GM12878 (cell line): ENCODE measurements at regions not wholly inside any gene's neighbourhood (a gene's known extent, or its start where the extent isn't known, plus 50 kb on each side); places are given as distances from the start of the nearest gene placed in this dataset.

Experiments used
- ATAC-seq: fragments of 200-7000 bp; cut with Tn5 transposase; 3 replicates; pipeline ENCODE4 v1.9.1; 2020; ENCODE audit warnings: mild to moderate bottlenecking, moderate library complexity
- BruUV-seq: library from RNA; stranded (reverse); fragments of 400-500 nt; replicated peaks from 2 replicates; lab custom pipeline; 2021; lab: Mats Ljungman, UMichigan
- CTCF ChIA-PET: fragments of 300-600 bp; sonication (Branson Sonifier 250); formaldehyde crosslinking; extraction: SDS; loops from one replicate; lab custom pipeline; 2021; ENCODE audit warnings: inconsistent platforms; lab: Yijun Ruan, JAX
- POLR2A ChIA-PET: fragments of 350-600 bp; formaldehyde crosslinking; extraction: SDS; loops from one replicate; lab custom pipeline; 2021; ENCODE audit warnings: inconsistent platforms; lab: Charles Lee
- RAD21 ChIA-PET: fragments of 300-600 bp; sonication (Branson Sonifier 250); formaldehyde crosslinking; loops from one replicate; lab custom pipeline; 2023; ENCODE audit warnings: antibody characterized with exemption; ENCODE audit not compliant: unreplicated experiment; lab: Charles Lee
- SMC1A ChIA-PET: fragments of 300-600 bp; sonication (Branson Sonifier 250); formaldehyde crosslinking; loops from one replicate; lab custom pipeline; 2023; ENCODE audit not compliant: unreplicated experiment, uncharacterized antibody; lab: Charles Lee
- DNase-seq: peaks from one replicate; pipeline ENCODE4 v3.0.0-alpha.2; 2011; ENCODE audit warnings: low read depth, low spot score
- FAIRE-seq: peaks from 3 replicates; lab custom pipeline; 2011; peaks lifted over from hg19 to GRCh38; lab: Jason Lieb, UNC
- H2AFZ ChIP-seq: 2 replicates; pipeline ENCODE4 v1.6.0; 2011; ENCODE audit warnings: low read depth, low read length, control low read depth; ENCODE audit not compliant: control insufficient read depth
- H3K27ac ChIP-seq: 2 replicates; pipeline ENCODE4 v1.5.1; 2011; ENCODE audit warnings: control low read depth; ENCODE audit not compliant: control insufficient read depth, insufficient read depth
- H3K27me3 ChIP-seq, 2 experiments: replicated peaks in 1 of 2; 2 replicates each; pipeline versions ENCODE4 v1.6.0 to v1.6.1; 2011; ENCODE audit warnings: low read length in 1 of 2; ENCODE audit not compliant: control insufficient read depth in 2 of 2, insufficient read depth in 2 of 2
- H3K36me3 ChIP-seq, 2 experiments: 2 replicates each; pipeline ENCODE4 v1.5.1; 2011; ENCODE audit warnings: low read length in 1 of 2; ENCODE audit not compliant: control insufficient read depth in 2 of 2, insufficient read depth in 2 of 2
- H3K4me1 ChIP-seq: 2 replicates; pipeline ENCODE4 v1.6.1; 2011; ENCODE audit warnings: mild to moderate bottlenecking, low read length, moderate library complexity, mixed read lengths; ENCODE audit not compliant: control insufficient read depth, insufficient read depth
- H3K4me2 ChIP-seq: 2 replicates; pipeline ENCODE4 v1.6.0; 2011; ENCODE audit warnings: control low read depth; ENCODE audit not compliant: control insufficient read depth, insufficient read depth
- H3K4me3 ChIP-seq: fragments of 200-600 bp; sonication (generic); 2 replicates; pipeline ENCODE4 v1.5.1; 2016
- H3K79me2 ChIP-seq: 2 replicates; pipeline ENCODE4 v1.6.0; 2011; ENCODE audit warnings: low read length; ENCODE audit not compliant: control insufficient read depth, insufficient read depth
- H3K9ac ChIP-seq: 2 replicates; pipeline ENCODE4 v1.8.0; 2011; ENCODE audit warnings: low read length, control low read depth, mixed read lengths; ENCODE audit not compliant: control insufficient read depth, insufficient read depth
- H3K9me3 ChIP-seq: replicated peaks from 3 replicates; pipeline ENCODE4 v1.5.1; 2011; ENCODE audit warnings: mild to moderate bottlenecking, low read length; ENCODE audit not compliant: control insufficient read depth, insufficient read depth
- H4K20me1 ChIP-seq: 2 replicates; pipeline ENCODE4 v1.6.0; 2011; ENCODE audit not compliant: control insufficient read depth, insufficient read depth
- BCL3 ChIP-seq: IDR thresholded peaks from 2 replicates; pipeline ENCODE4 v1.6.1; 2011; ENCODE audit warnings: borderline replicate concordance, low read depth, mild to moderate bottlenecking, moderate library complexity, low read length; ENCODE audit not compliant: insufficient read depth, poor library complexity, severe bottlenecking
- CEBPB ChIP-seq, 2 experiments: fragments of 150-350 bp in 1 of 2; IDR thresholded peaks; 2 replicates each; pipeline ENCODE4 v1.6.1; 2012 to 2014; ENCODE audit warnings: low read depth in 2 of 2, low read length in 2 of 2, borderline replicate concordance in 1 of 2, inconsistent platforms in 1 of 2
- CREB1 ChIP-seq: IDR thresholded peaks from 2 replicates; pipeline ENCODE4 v1.6.1; 2012; ENCODE audit warnings: low read depth, mild to moderate bottlenecking, inconsistent platforms
- E2F8 ChIP-seq: fragments of 450-650 bp; IDR thresholded peaks from 2 replicates; pipeline ENCODE4 v1.6.1; 2018; ENCODE audit warnings: mild to moderate bottlenecking, low read depth, moderate library complexity; ENCODE audit not compliant: partially characterized antibody
- GABPA ChIP-seq: IDR thresholded peaks from 2 replicates; pipeline ENCODE4 v1.6.1; 2014; ENCODE audit warnings: antibody characterized with exemption, low read depth, mild to moderate bottlenecking, inconsistent platforms
- GATAD2B ChIP-seq: fragments of 450-650 bp; conservative IDR thresholded peaks from 2 replicates; pipeline ENCODE4 v1.6.1; 2017; ENCODE audit warnings: low read depth, mild to moderate bottlenecking, moderate library complexity
- JUNB ChIP-seq: IDR thresholded peaks from 2 replicates; pipeline ENCODE4 v1.6.1; 2016; ENCODE audit warnings: antibody characterized with exemption, mild to moderate bottlenecking
- MEF2A ChIP-seq: IDR thresholded peaks from 2 replicates; pipeline ENCODE4 v1.6.1; 2011; ENCODE audit warnings: low read depth, mild to moderate bottlenecking, low read length, moderate library complexity; ENCODE audit not compliant: insufficient read depth
- PAX8 ChIP-seq: fragments of 450-650 bp; IDR thresholded peaks from 2 replicates; pipeline ENCODE4 v1.6.1; 2017; ENCODE audit warnings: mild to moderate bottlenecking, moderate library complexity
- RELA ChIP-seq: fragments of 450-650 bp; IDR thresholded peaks from 2 replicates; pipeline ENCODE4 v1.8.0; 2014; ENCODE audit warnings: borderline replicate concordance; ENCODE audit not compliant: partially characterized antibody
- RELB ChIP-seq: fragments of 450-650 bp; IDR thresholded peaks from 2 replicates; pipeline ENCODE4 v1.6.1; 2017; ENCODE audit warnings: low read depth, mild to moderate bottlenecking, moderate library complexity
- STAT3 ChIP-seq: IDR thresholded peaks from 2 replicates; pipeline ENCODE4 v1.6.1; 2011; ENCODE audit warnings: low read depth, low read length, improper control_type of control experiment
- YY1 ChIP-seq: IDR thresholded peaks from 2 replicates; pipeline ENCODE4 v1.6.1; 2011; ENCODE audit warnings: low read depth, mild to moderate bottlenecking, low read length
- ZBTB4 ChIP-seq: fragments of 450-650 bp; formaldehyde crosslinking; IDR thresholded peaks from 2 replicates; pipeline ENCODE4 v1.4.0; 2022; ENCODE audit warnings: mild to moderate bottlenecking, moderate library complexity
- ZNF622 ChIP-seq: fragments of 450-650 bp; IDR thresholded peaks from 2 replicates; pipeline ENCODE4 v1.6.1; 2017; ENCODE audit warnings: mild to moderate bottlenecking, inconsistent platforms
- WGBS: methylation state at CpG from one replicate; pipeline ENCODE4 v1.1.6; 2016; ENCODE audit warnings: low lambda C conversion rate; ENCODE audit not compliant: insufficient replicate concordance, insufficient coverage; ENCODE audit errors: missing lambda C conversion rate; 5-methylcytosine and 5-hydroxymethylcytosine counted together
- in situ Hi-C: fragments of 300-500 bp; cut with MboI; formaldehyde crosslinking; loops from 9 replicates; pipeline ENCODE4 v1.14.3; 2018; ENCODE audit warnings: mixed read lengths
- intact Hi-C: fragments of 100-400 bp; cut with micrococcal nuclease; formaldehyde crosslinking; loops from one replicate; pipeline ENCODE4 v1.14.2; 2022; ENCODE audit not compliant: unreplicated experiment

- DNase-seq (no peak), FAIRE-seq (no peak)
- ChIA-PET CTCF (no interaction called here), SMC1A (no interaction called here)
- H3K9ac ChIP-seq, result no peak overlapping the region
- H3K4me1 ChIP-seq, result no peaks in the 10 kb centered on the region
- no peaks in the 10 kb centered on the region; the same call in 2 of the 3 replicates for H3K9me3 ChIP-seq
- no peak overlapping the region for H3K27ac ChIP-seq
- intact Hi-C loops, result no loop called here
- H3K36me3 ChIP-seq, result no peaks in the 10 kb centered on the region
- no peaks in the 10 kb centered on the region for H4K20me1 ChIP-seq
- no peak overlapping the region for H3K4me2 ChIP-seq
- TF ChIP-seq MEF2A (no peak), E2F8 (no peak), RELB (no peak), CREB1 (no peak), PAX8 (no peak), ZBTB4 (CRISPR knock-in tag) (no peak), JUNB (no peak), BCL3 (no peak), RELA (no peak), CEBPB (IDR thresholded peaks at IDR 0.05; ENCODE audit: borderline replicate concordance in 1 of 2, low read depth in 2 of 2, low read length in 2 of 2) (no peak), GATAD2B (no peak), GABPA (no peak), STAT3 (no peak), ZNF622 (no peak), YY1 (no peak)
- TF ChIP-seq, all 136 proteins: peak for 0
- Histone ChIP-seq H3K79me2 (no peaks in the 10 kb centered on the region), H2AFZ (no peak overlapping the region), H3K27me3 (no peaks in the 10 kb centered on the region), H3K4me3 (no peak overlapping the region)
- in situ Hi-C loops, result no loop called here
- no TSS peak for BruUV-seq
- WGBS, result 60% methylated on average over 6 of the region's 6 CpGs
- RAD21 ChIA-PET, result no interaction called here
- no peak for ATAC-seq
- POLR2A ChIA-PET, result no interaction called here
Measured at GRCh38 chr22:47307822-47308221, 545.4 kb downstream of the TBC1D22A start.
